HCT116 (cell line): ENCODE measurements at regions not wholly inside any gene's neighbourhood (a gene's known extent, or its start where the extent isn't known, plus 50 kb on each side); places are given as distances from the start of the nearest gene placed in this dataset.
"Not testable (repeated sequence)": the region's sequence is repeated elsewhere in the genome, so short reads cannot be mapped to it uniquely, and the experiment has no call there.

ENCODE experiments used
- ATAC-seq: fragments of 200-7000 bp; cut with Tn5 transposase; 2 replicates; pipeline ENCODE4 v1.9.1; 2020; ENCODE audit warnings: mild to moderate bottlenecking, moderate library complexity
- BruUV-seq: library from RNA; stranded (reverse); fragments of 400-500 nt; replicated peaks from 2 replicates; lab custom pipeline; 2021; lab: Mats Ljungman, UMichigan
- CTCF ChIA-PET: fragments of 300-600 bp; sonication (Branson Sonifier 250); formaldehyde crosslinking; loops from one replicate; lab custom pipeline; 2021; ENCODE audit warnings: antibody characterized with exemption; lab: Charles Lee
- POLR2A ChIA-PET: fragments of 300-600, 350-600 bp; sonication (Branson Sonifier 250); formaldehyde crosslinking; loops from one replicate; lab custom pipeline; 2021; ENCODE audit warnings: antibody characterized with exemption; lab: Charles Lee
- RAD21 ChIA-PET, 2 experiments: fragments of 300-600 bp; sonication (Branson Sonifier 250); formaldehyde crosslinking; loops; one replicate each; lab custom pipeline; 2023; ENCODE audit warnings: low total read pairs in 2 of 2; ENCODE audit not compliant: uncharacterized antibody in 2 of 2, unreplicated experiment in 2 of 2, low non-redundant PET in 1 of 2; lab: Charles Lee
- DNase-seq: peaks from one replicate; pipeline ENCODE4 v3.0.0-alpha.2; 2010; ENCODE audit warnings: low read depth, low spot score
- H2AFZ ChIP-seq: fragments of 200-600 bp; shearing (Covaris generic), sonication (generic); 2 replicates; pipeline ENCODE4 v1.6.1; 2017; ENCODE audit warnings: low read depth, mixed run types, mixed read lengths, antibody characterized with exemption, low read length; ENCODE audit not compliant: poor library complexity, severe bottlenecking
- H3K27ac ChIP-seq: 2 replicates; pipeline ENCODE4 v1.5.1; 2012; ENCODE audit warnings: low read depth, low read length
- H3K27me3 ChIP-seq: fragments of 200-600 bp; sonication (generic); 2 replicates; pipeline ENCODE4 v1.6.1; 2016; ENCODE audit warnings: mixed run types, low read length, mixed read lengths; ENCODE audit not compliant: insufficient read depth
- H3K36me3 ChIP-seq, 2 experiments: fragments of 200-500 bp in 1 of 2; fragments of 200-600 bp in 1 of 2; sonication (Bioruptor generic) in 1 of 2; sonication (generic) in 1 of 2; 2 replicates each; pipeline versions ENCODE4 v1.5.1 to v1.6.1; 2014 to 2016; ENCODE audit warnings: low read length in 2 of 2, inconsistent platforms in 1 of 2, mixed read lengths in 1 of 2, mixed run types in 1 of 2; ENCODE audit not compliant: insufficient read depth in 2 of 2, control insufficient read depth in 1 of 2
- H3K4me1 ChIP-seq, 2 experiments: fragments of 200-600 bp in 1 of 2; sonication (generic) in 1 of 2; 2 replicates each; pipeline versions ENCODE4 v1.5.1 to v1.6.1; 2012 to 2017; ENCODE audit warnings: low read length in 2 of 2, inconsistent platforms in 1 of 2, mild to moderate bottlenecking in 1 of 2, mixed read lengths in 1 of 2, mixed run types in 1 of 2, moderate library complexity in 1 of 2; ENCODE audit not compliant: insufficient read depth in 2 of 2, control insufficient read depth in 1 of 2
- H3K4me2 ChIP-seq: fragments of 200-600 bp; sonication (generic); 2 replicates; pipeline ENCODE4 v1.6.1; 2017; ENCODE audit warnings: mixed run types, low read length, mixed read lengths
- H3K4me3 ChIP-seq, 2 experiments: fragments of 200-600 bp in 1 of 2; sonication (generic) in 1 of 2; replicated peaks in 1 of 2; 2 replicates each; pipeline ENCODE4 v1.5.1; 2011 to 2016; ENCODE audit warnings: low read length in 2 of 2, control low read depth in 1 of 2, low read depth in 1 of 2, mild to moderate bottlenecking in 1 of 2, mixed read lengths in 1 of 2, mixed run types in 1 of 2
- H3K79me2 ChIP-seq: fragments of 200-600 bp; sonication (generic); 2 replicates; pipeline ENCODE4 v1.6.1; 2017; ENCODE audit warnings: mild to moderate bottlenecking, mixed run types, low read length, moderate library complexity, mixed read lengths; ENCODE audit not compliant: insufficient read depth
- H3K9ac ChIP-seq: fragments of 200-600 bp; sonication (generic); 2 replicates; pipeline ENCODE4 v1.6.1; 2016; ENCODE audit warnings: low read length, mixed read lengths
- H3K9me2 ChIP-seq: fragments of 200-600 bp; sonication (generic), shearing (Covaris generic); 2 replicates; pipeline ENCODE4 v1.6.1; 2017; ENCODE audit warnings: mixed run types, mild to moderate bottlenecking, moderate library complexity; ENCODE audit not compliant: insufficient read depth
- H3K9me3 ChIP-seq, 2 experiments: fragments of 200-500 bp in 1 of 2; fragments of 200-600 bp in 1 of 2; sonication (Bioruptor generic) in 1 of 2; sonication (generic) in 1 of 2; 2 replicates each; pipeline ENCODE4 v1.6.1; 2014 to 2017; ENCODE audit warnings: low read length in 2 of 2, mixed read lengths in 2 of 2, inconsistent platforms in 1 of 2, low read depth in 1 of 2, mild to moderate bottlenecking in 1 of 2, mixed run types in 1 of 2, moderate library complexity in 1 of 2; ENCODE audit not compliant: control insufficient read depth in 1 of 2, insufficient read depth in 1 of 2
- H4K20me1 ChIP-seq: fragments of 200-600 bp; sonication (generic), shearing (Covaris generic); 2 replicates; pipeline ENCODE4 v1.6.1; 2017; ENCODE audit warnings: mixed run types, mild to moderate bottlenecking, moderate library complexity; ENCODE audit not compliant: insufficient read depth
- ATF3 ChIP-seq: IDR thresholded peaks from 2 replicates; pipeline ENCODE4 v1.6.1; 2012
- CBX3 ChIP-seq: IDR thresholded peaks from 2 replicates; pipeline ENCODE4 v1.6.1; 2012; ENCODE audit warnings: low read depth
- EGR1 ChIP-seq: IDR thresholded peaks from 2 replicates; pipeline ENCODE4 v1.6.1; 2012; ENCODE audit warnings: low read depth
- ELF1 ChIP-seq: IDR thresholded peaks from 2 replicates; pipeline ENCODE4 v1.6.1; 2012; ENCODE audit warnings: low read depth, borderline replicate concordance
- EZH2 ChIP-seq: fragments of 200-600 bp; sonication (generic); IDR thresholded peaks from 2 replicates; pipeline ENCODE4 v1.6.1; 2017; ENCODE audit warnings: antibody characterized with exemption, mixed run types
- EZH2phosphoT487 ChIP-seq: fragments of 200-600 bp; IDR thresholded peaks from 2 replicates; pipeline ENCODE4 v1.6.1; 2018; ENCODE audit warnings: antibody characterized with exemption, borderline replicate concordance
- POLR2AphosphoS5 ChIP-seq: IDR thresholded peaks from 2 replicates; pipeline ENCODE4 v1.6.1; 2011; ENCODE audit warnings: mild to moderate bottlenecking, low read depth, low read length, moderate library complexity
- SP1 ChIP-seq: IDR thresholded peaks from 2 replicates; pipeline ENCODE4 v1.6.1; 2012; ENCODE audit warnings: low read depth
- SRF ChIP-seq: IDR thresholded peaks from 2 replicates; pipeline ENCODE4 v1.6.1; 2012; ENCODE audit warnings: low read depth
- TCF7L2 ChIP-seq: IDR thresholded peaks from 2 replicates; pipeline ENCODE4 v1.7.0; 2011; ENCODE audit warnings: borderline replicate concordance, inconsistent platforms; ENCODE audit not compliant: insufficient read depth, insufficient read length; ENCODE audit errors: extremely low read depth
- YY1 ChIP-seq: IDR thresholded peaks from 2 replicates; pipeline ENCODE4 v1.6.1; 2011; ENCODE audit warnings: low read length, low read depth, moderate library complexity, mild to moderate bottlenecking; ENCODE audit not compliant: insufficient replicate concordance; ENCODE audit errors: extremely low read depth
- ZFX ChIP-seq: fragments of 450-650 bp; IDR thresholded peaks from 2 replicates; pipeline ENCODE4 v1.6.1; 2017
- ZNF274 ChIP-seq: fragments of 200-500 bp; sonication (Bioruptor generic); IDR thresholded peaks from 2 replicates; pipeline ENCODE4 v1.6.1; 2014; ENCODE audit warnings: mild to moderate bottlenecking, low read depth, low read length, inconsistent platforms
- intact Hi-C: fragments of 100-400 bp; cut with micrococcal nuclease; formaldehyde crosslinking; loops from 2 replicates; pipeline ENCODE4 v1.10.0; 2022

- TF ChIP-seq TCF7L2 (no peak), ZNF274 (no peak), EZH2phosphoT487 (no peak)
- TF ChIP-seq, all 23 proteins: peak for 0
Measured at GRCh38 chr3:63727233-63727632, 74.8 kb downstream of the SNTN start (continued).

GRCh38 chr3:63731866-63732265, 79.4 kb downstream of the SNTN start:
- ATAC-seq: no peak
- intact Hi-C loops: no loop called here
- H3K4me2 ChIP-seq: no peak overlapping the region
- no peak overlapping the region for H3K9ac ChIP-seq
- no peaks in the 10 kb centered on the region for H3K36me3 ChIP-seq
- H3K4me1 ChIP-seq: no peaks in the 10 kb centered on the region
- no peaks in the 10 kb centered on the region for H4K20me1 ChIP-seq
- no peak overlapping the region for H3K4me3 ChIP-seq
- H3K9me2 ChIP-seq: no peaks in the 10 kb centered on the region
- no peaks in the 10 kb centered on the region for H3K79me2 ChIP-seq
- no peaks in the 10 kb centered on the region for H3K27me3 ChIP-seq
- POLR2A ChIA-PET: no interaction called here
- DNase-seq: no peak
- CTCF ChIA-PET: no interaction called here
- BruUV-seq: no TSS peak
- RAD21 ChIA-PET: no interaction called here
- H2AFZ ChIP-seq: no peak overlapping the region
- no peaks in the 10 kb centered on the region for H3K9me3 ChIP-seq
- H3K27ac ChIP-seq: no peak overlapping the region
- TF ChIP-seq YY1: no peak
- no peak for TF ChIP-seq SP1
- no peak for TF ChIP-seq ZNF274
- no peak for TF ChIP-seq ATF3
- TF ChIP-seq EGR1: no peak
- no peak for TF ChIP-seq CBX3
- TF ChIP-seq EZH2: no peak
- TF ChIP-seq SRF: no peak
- no peak for TF ChIP-seq POLR2AphosphoS5
- TF ChIP-seq ZFX: no peak
- no peak for TF ChIP-seq ELF1

- H3K4me1 ChIP-seq, H3K4me3 ChIP-seq, H4K20me1 ChIP-seq, H3K36me3 ChIP-seq, H3K27me3 ChIP-seq, CTCF ChIA-PET, H2AFZ ChIP-seq, H3K79me2 ChIP-seq, DNase-seq, H3K9me2 ChIP-seq, H3K9ac ChIP-seq, BruUV-seq, H3K9me3 ChIP-seq, intact Hi-C loops, POLR2A ChIA-PET, ATAC-seq, H3K4me2 ChIP-seq, H3K27ac ChIP-seq, RAD21 ChIA-PET: not testable (repeated sequence)
Measured at GRCh38 chr3:63733278-63733677, 80.8 kb downstream of the SNTN start.

GRCh38 chr3:63734632-63735031, 82.2 kb downstream of the SNTN start:
- H3K4me2 ChIP-seq, H3K9ac ChIP-seq, ATAC-seq, H3K4me1 ChIP-seq, H3K9me3 ChIP-seq, H3K9me2 ChIP-seq, H3K36me3 ChIP-seq, DNase-seq, H3K27me3 ChIP-seq, RAD21 ChIA-PET, BruUV-seq, H3K79me2 ChIP-seq, H2AFZ ChIP-seq, H4K20me1 ChIP-seq, H3K27ac ChIP-seq, CTCF ChIA-PET, POLR2A ChIA-PET, intact Hi-C loops, H3K4me3 ChIP-seq: not testable (repeated sequence)
